Astrocyte (in vitro differentiated cells and primary cell): ENCODE measurements at regions not wholly inside any gene's neighbourhood (a gene's known extent, or its start where the extent isn't known, plus 50 kb on each side); places are given as distances from the start of the nearest gene placed in this dataset.

Source experiments
- DNase-seq: peaks from one replicate; pipeline ENCODE4 v3.0.0-alpha.2; 2010; ENCODE audit warnings: low read depth
- FAIRE-seq: peaks from 2 replicates; lab custom pipeline; 2011; peaks lifted over from hg19 to GRCh38; lab: Jason Lieb, UNC
- H2AFZ ChIP-seq: 2 replicates; pipeline ENCODE4 v1.6.0; 2012; ENCODE audit warnings: low read depth, low read length, inconsistent platforms
- H3K27ac ChIP-seq: 2 replicates; pipeline ENCODE4 v1.5.1; 2011; ENCODE audit warnings: low read depth, low read length, inconsistent platforms
- H3K27me3 ChIP-seq: 2 replicates; pipeline ENCODE4 v1.6.0; 2011; ENCODE audit warnings: low read length, inconsistent platforms; ENCODE audit not compliant: insufficient read depth
- H3K36me3 ChIP-seq: 2 replicates; pipeline ENCODE4 v1.5.1; 2011; ENCODE audit warnings: low read length, inconsistent platforms; ENCODE audit not compliant: insufficient read depth
- H3K4me1 ChIP-seq: 2 replicates; pipeline ENCODE4 v1.5.1; 2011; ENCODE audit warnings: low read length, inconsistent platforms; ENCODE audit not compliant: insufficient read depth
- H3K4me2 ChIP-seq: 2 replicates; pipeline ENCODE4 v1.6.0; 2012; ENCODE audit warnings: low read length, inconsistent platforms
- H3K4me3 ChIP-seq: 2 replicates; pipeline ENCODE4 v1.5.1; 2011; ENCODE audit warnings: low read depth, mild to moderate bottlenecking, low read length, inconsistent platforms; ENCODE audit not compliant: insufficient read depth
- H3K79me2 ChIP-seq: 2 replicates; pipeline ENCODE4 v1.6.0; 2012; ENCODE audit warnings: mild to moderate bottlenecking, low read length, inconsistent platforms; ENCODE audit not compliant: insufficient read depth
- H3K9ac ChIP-seq: 2 replicates; pipeline ENCODE4 v1.6.0; 2012; ENCODE audit warnings: mild to moderate bottlenecking, low read length, inconsistent platforms
- H3K9me3 ChIP-seq: 2 replicates; pipeline ENCODE4 v1.5.1; 2012; ENCODE audit warnings: low read depth, mild to moderate bottlenecking, low read length, inconsistent platforms; ENCODE audit not compliant: insufficient read depth
- H4K20me1 ChIP-seq: 2 replicates; pipeline ENCODE4 v1.6.0; 2012; ENCODE audit warnings: low read length, inconsistent platforms; ENCODE audit not compliant: insufficient read depth
- H3K27ac Mint-ChIP-seq: one replicate; pipeline ENCODE4 v1.8.0; 2021; ENCODE audit warnings: mild to moderate bottlenecking, mixed read lengths; ENCODE audit not compliant: unreplicated experiment
- H3K27me3 Mint-ChIP-seq: one replicate; pipeline ENCODE4 v1.8.0; 2021; ENCODE audit warnings: low read depth, mixed read lengths; ENCODE audit not compliant: unreplicated experiment
- H3K36me3 Mint-ChIP-seq: one replicate; pipeline ENCODE4 v1.8.0; 2021; ENCODE audit warnings: low read depth, mixed read lengths; ENCODE audit not compliant: unreplicated experiment
- H3K4me1 Mint-ChIP-seq: one replicate; pipeline ENCODE4 v1.8.0; 2021; ENCODE audit warnings: low read depth, mixed read lengths; ENCODE audit not compliant: unreplicated experiment
- H3K4me3 Mint-ChIP-seq: one replicate; pipeline ENCODE4 v1.8.0; 2021; ENCODE audit warnings: mild to moderate bottlenecking, moderate library complexity, mixed read lengths; ENCODE audit not compliant: unreplicated experiment
- H3K9me3 Mint-ChIP-seq: one replicate; pipeline ENCODE4 v1.8.0; 2021; ENCODE audit warnings: mild to moderate bottlenecking, mixed read lengths; ENCODE audit not compliant: unreplicated experiment
- CTCF ChIP-seq: IDR thresholded peaks from 2 replicates; pipeline ENCODE4 v1.5.1; 2011; ENCODE audit warnings: low read depth, mild to moderate bottlenecking, inconsistent platforms, low read length, moderate library complexity; ENCODE audit not compliant: insufficient read depth
- EZH2 ChIP-seq: IDR thresholded peaks from 2 replicates; pipeline ENCODE4 v1.6.1; 2012; ENCODE audit warnings: mild to moderate bottlenecking, low read length, inconsistent platforms; ENCODE audit not compliant: insufficient read depth

GRCh38 chr2:83654091-83654611 is 804.9 kb downstream of the SUCLG1 start:
- Histone ChIP-seq H3K9me3 (no peaks in the 10 kb centered on the region), H2AFZ (no peak overlapping the region), H3K36me3 (no peaks in the 10 kb centered on the region), H3K9ac (no peak overlapping the region), H3K4me2 (no peak overlapping the region), H3K27me3 (no peaks in the 10 kb centered on the region), H3K4me1 (no peaks in the 10 kb centered on the region), H3K79me2 (no peaks in the 10 kb centered on the region), H3K27ac (no peak overlapping the region), H4K20me1 (no peaks in the 10 kb centered on the region), H3K4me3 (no peak overlapping the region)
- H3K36me3 Mint-ChIP-seq = no peaks in the 10 kb centered on the region
- no peak for DNase-seq
- no peak for TF ChIP-seq EZH2
- TF ChIP-seq CTCF = no peak
- no peaks in the 10 kb centered on the region for H3K9me3 Mint-ChIP-seq
- H3K4me1 Mint-ChIP-seq = no peaks in the 10 kb centered on the region
- no peak overlapping the region for H3K4me3 Mint-ChIP-seq
- FAIRE-seq = no peak
- no peaks in the 10 kb centered on the region for H3K27me3 Mint-ChIP-seq
- no peak overlapping the region for H3K27ac Mint-ChIP-seq

GRCh38 chr2:83650898-83651297 is 808.2 kb downstream of the SUCLG1 start:
- Histone ChIP-seq H3K9ac (no peak overlapping the region), H3K36me3 (no peaks in the 10 kb centered on the region), H2AFZ (no peak overlapping the region), H3K79me2 (no peaks in the 10 kb centered on the region), H3K4me2 (no peak overlapping the region), H3K4me3 (no peak overlapping the region), H4K20me1 (no peaks in the 10 kb centered on the region), H3K27me3 (no peaks in the 10 kb centered on the region), H3K27ac (no peak overlapping the region), H3K4me1 (no peaks in the 10 kb centered on the region), H3K9me3 (no peaks in the 10 kb centered on the region)
- no peak for TF ChIP-seq EZH2
- TF ChIP-seq CTCF = no peak
- Mint-ChIP-seq H3K4me3 (no peak overlapping the region), H3K4me1 (no peaks in the 10 kb centered on the region), H3K27me3 (no peaks in the 10 kb centered on the region), H3K36me3 (no peaks in the 10 kb centered on the region), H3K27ac (no peak overlapping the region), H3K9me3 (no peaks in the 10 kb centered on the region)
- DNase-seq = peak; percentile 0
- no peak for FAIRE-seq

- H3K4me2 ChIP-seq = no peak overlapping the region
- Mint-ChIP-seq H3K36me3 (no peaks in the 10 kb centered on the region), H3K27me3 (no peaks in the 10 kb centered on the region), H3K4me3 (no peak overlapping the region), H3K9me3 (no peaks in the 10 kb centered on the region), H3K4me1 (no peaks in the 10 kb centered on the region), H3K27ac (no peak overlapping the region)
- no peak overlapping the region for H2AFZ ChIP-seq
- H3K9ac ChIP-seq = no peak overlapping the region
- H3K79me2 ChIP-seq = no peaks in the 10 kb centered on the region
- no peaks in the 10 kb centered on the region for H3K4me1 ChIP-seq
- H4K20me1 ChIP-seq = no peaks in the 10 kb centered on the region
- TF ChIP-seq EZH2 (no peak), CTCF (no peak)
- H3K36me3 ChIP-seq = no peaks in the 10 kb centered on the region
- no peak overlapping the region for H3K4me3 ChIP-seq
- no peaks in the 10 kb centered on the region for H3K27me3 ChIP-seq
- H3K9me3 ChIP-seq = no peaks in the 10 kb centered on the region
- H3K27ac ChIP-seq = no peak overlapping the region
- no peak for FAIRE-seq
- DNase-seq = no peak
Measured at GRCh38 chr2:83650161-83650560, 808.9 kb downstream of the SUCLG1 start.
